GM19239 (cell line): ENCODE measurements at regions not wholly inside any gene's neighbourhood (a gene's known extent, or its start where the extent isn't known, plus 50 kb on each side); places are given as distances from the start of the nearest gene placed in this dataset.

Source experiments
- DNase-seq: peaks from one replicate; pipeline ENCODE4 v3.0.0; 2011; ENCODE audit warnings: low spot score; ENCODE audit not compliant: insufficient read length
- FAIRE-seq: peaks from 2 replicates; lab custom pipeline; 2011; peaks lifted over from hg19 to GRCh38; lab: Jason Lieb, UNC

GRCh38 chr4:140809676-140810075 is 53.5 kb upstream of the TBC1D9 start:
- DNase-seq (no peak), FAIRE-seq (no peak)

DNA sequence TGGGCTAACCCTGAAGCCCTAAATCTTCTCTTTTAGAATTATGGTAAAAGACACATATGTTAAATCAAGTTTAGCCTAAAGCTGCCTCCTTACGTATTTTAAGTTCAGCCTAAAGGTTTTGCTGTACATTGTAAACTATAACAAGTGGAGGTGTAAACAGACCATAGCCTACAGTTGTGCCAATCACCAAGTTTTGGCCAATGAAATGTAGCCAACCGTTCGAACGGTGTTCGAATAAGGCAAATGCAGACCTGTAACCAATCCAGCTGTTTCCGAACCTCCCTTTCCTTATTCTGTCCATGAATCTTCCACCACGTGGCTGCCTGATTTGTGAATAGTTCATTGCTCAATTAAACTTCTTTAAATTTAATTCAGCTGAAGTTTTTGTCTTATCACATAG is 52.1 kb upstream of the TBC1D9 start:
- DNase-seq (no peak), FAIRE-seq (no peak)

DNA sequence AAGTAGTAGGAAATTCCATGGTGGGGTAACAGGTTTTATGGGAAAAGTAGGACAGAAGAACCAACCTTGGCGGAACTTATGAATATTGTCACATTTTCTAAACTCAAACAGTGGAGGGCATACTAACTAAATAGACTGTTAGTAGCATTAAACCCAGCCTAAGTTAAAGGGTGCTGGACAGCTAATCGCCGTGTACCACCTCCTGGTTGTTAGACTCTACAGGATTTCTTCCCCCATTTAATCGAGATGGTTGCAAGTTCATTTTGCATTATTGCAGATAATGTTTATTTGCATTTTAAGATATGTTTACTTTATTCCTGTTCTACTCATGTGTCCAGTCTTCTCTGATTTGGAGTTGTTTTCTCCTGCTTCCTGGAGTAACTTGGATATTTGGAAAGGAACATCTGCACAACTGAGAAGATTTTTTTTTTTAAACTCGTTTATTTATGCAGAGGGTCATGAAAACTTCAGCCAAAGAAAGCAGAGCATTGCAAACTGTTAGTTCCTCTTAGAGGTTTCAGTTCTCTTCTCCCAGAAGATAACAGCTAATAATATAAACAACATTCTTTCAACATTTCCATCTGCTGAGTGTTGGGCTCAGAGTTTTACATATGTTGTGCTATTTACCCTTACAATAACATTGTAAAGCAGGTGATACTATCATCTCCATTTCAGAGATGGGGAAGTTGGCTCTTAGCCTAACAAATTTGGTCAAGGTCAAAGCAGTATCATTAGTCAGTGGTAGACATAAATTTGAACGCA is 51.5 kb upstream of the TBC1D9 start:
- FAIRE-seq: peak; percentile 95

DNA sequence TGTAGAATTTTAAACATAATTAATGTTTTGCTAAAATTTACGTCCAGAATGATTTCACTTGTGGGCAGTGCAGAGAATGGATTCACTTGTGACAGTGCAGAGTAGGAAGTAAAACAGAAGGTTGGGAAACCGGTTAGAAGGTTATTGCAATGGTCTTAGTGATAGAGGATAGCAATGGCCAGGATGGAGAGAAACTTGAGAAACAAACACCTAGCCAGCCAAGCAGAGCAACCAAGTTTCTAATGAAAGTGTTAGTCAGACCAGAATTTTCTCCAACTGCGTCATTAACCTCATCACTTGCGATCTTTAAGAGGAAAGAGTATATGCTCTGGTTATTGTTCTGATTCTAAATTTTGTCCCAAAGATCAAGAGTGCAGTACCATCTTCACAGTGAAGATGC is 50.0 kb upstream of the TBC1D9 start:
- FAIRE-seq: peak; percentile 94

More for the DNA sequence above, 51.5 kb upstream of the TBC1D9 start:
- peak; percentile 10 for DNase-seq

More for the DNA sequence above, 50.0 kb upstream of the TBC1D9 start:
- DNase-seq: peak; percentile 12
